Stimulated activated CD8-positive, alpha-beta memory T cell treated with anti-CD3 and anti-CD28 coated beads, Interleukin-2, amount 100 ng/mL, for 1 hour (primary cell): ENCODE measurements at regions not wholly inside any gene's neighbourhood (a gene's known extent, or its start where the extent isn't known, plus 50 kb on each side); places are given as distances from the start of the nearest gene placed in this dataset.
"Not testable (repeated sequence)": the region's sequence is repeated elsewhere in the genome, so short reads cannot be mapped to it uniquely, and the experiment has no call there.

Experiments used
- DNase-seq, 2 donors: peaks; one replicate each; pipeline ENCODE4 v3.0.0-alpha.2; 2020; ENCODE audit warnings: low read depth in 2 of 2

GRCh38 chr2:64251497-64252250 lies 107.5 kb upstream of the PELI1 start:
- DNase-seq, result no peak

- DNase-seq, result not testable (repeated sequence)
Observed at GRCh38 chr2:64252251-64252978, 108.2 kb upstream of the PELI1 start.

- DNase-seq, result not testable (repeated sequence)
Observed at GRCh38 chr2:64253421-64253820, 109.2 kb upstream of the PELI1 start.

- DNase-seq, result no peak
Observed at GRCh38 chr2:64258566-64258965, 114.3 kb upstream of the PELI1 start.

- DNase-seq, result no peak
Observed at GRCh38 chr2:64259312-64259711, 115.1 kb upstream of the PELI1 start.

- no peak for DNase-seq
Observed at GRCh38 chr2:64260093-64260803, 116.0 kb upstream of the PELI1 start.

- DNase-seq, result no peak
Observed at GRCh38 chr2:64260817-64261216, 116.6 kb upstream of the PELI1 start.

- no peak for DNase-seq
Observed at GRCh38 chr2:64262071-64262470, 117.9 kb upstream of the PELI1 start.

- no peak for DNase-seq
Observed at GRCh38 chr2:64262816-64263215, 118.6 kb upstream of the PELI1 start.

- no peak for DNase-seq
Observed at GRCh38 chr2:64263315-64263714, 119.1 kb upstream of the PELI1 start.

GRCh38 chr2:64267699-64268098 lies 123.5 kb upstream of the PELI1 start:
- DNase-seq, result no peak

- DNase-seq, result no peak
Observed at GRCh38 chr2:64268330-64269048, 124.3 kb upstream of the PELI1 start.

GRCh38 chr2:64273524-64274398 lies 129.5 kb upstream of the PELI1 start:
- DNase-seq, result no peak

- no peak for DNase-seq
Observed at GRCh38 chr2:64274399-64275173, 130.4 kb upstream of the PELI1 start.

GRCh38 chr2:64275174-64275466 lies 130.9 kb upstream of the PELI1 start:
- DNase-seq, result no peak

GRCh38 chr2:64276417-64277095 lies 132.3 kb upstream of the PELI1 start:
- DNase-seq, result no peak

- no peak for DNase-seq
Observed at GRCh38 chr2:64277101-64277849, 133.1 kb upstream of the PELI1 start.

GRCh38 chr2:64280812-64281211 lies 136.6 kb upstream of the PELI1 start:
- DNase-seq, result not testable (repeated sequence)

- DNase-seq, result no peak
Observed at GRCh38 chr2:64283006-64283570, 138.9 kb upstream of the PELI1 start.
